ENCODE measurements at regions not wholly inside any gene's neighbourhood (a gene's known extent, or its start where the extent isn't known, plus 50 kb on each side); places are given as distances from the start of the nearest gene placed in this dataset.

DNA sequence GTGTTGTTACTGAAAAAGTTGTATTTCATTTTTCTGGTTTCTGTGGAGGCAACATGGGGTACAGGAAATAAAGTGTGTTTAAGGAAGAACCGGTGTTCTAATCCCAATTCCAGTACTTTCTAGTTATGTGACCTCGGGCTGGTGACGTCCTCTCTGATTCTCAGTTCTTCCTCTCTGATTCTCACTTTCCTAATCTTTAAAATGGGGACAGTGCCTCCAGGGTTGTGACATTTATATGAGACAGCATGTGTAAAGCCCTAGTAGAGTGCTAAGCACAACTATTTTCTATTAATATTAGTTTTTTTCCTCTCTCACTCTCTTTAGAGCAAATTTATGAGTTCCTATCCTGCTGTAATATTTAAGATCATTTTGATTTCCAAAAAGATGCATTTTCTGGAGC lies 50.9 kb upstream of the PTPDC1 start:
- no peak for ATAC-seq
- no peak for TF ChIP-seq ZFP3 (CRISPR knock-in tag; IDR thresholded peaks at IDR 0.05)
- no peak for TF ChIP-seq SNAI2 (CRISPR knock-in tag; IDR thresholded peaks at IDR 0.05)
- no peak for TF ChIP-seq CSDC2 (CRISPR knock-in tag; IDR thresholded peaks at IDR 0.05)
- TF ChIP-seq ZNF565 (CRISPR knock-in tag; conservative IDR thresholded peaks at IDR 0.05; ENCODE audit: low read depth), result no peak
- no peak for TF ChIP-seq ARNTL (CRISPR knock-in tag; IDR thresholded peaks at IDR 0.05; ENCODE audit: borderline replicate concordance, low read depth)
- TF ChIP-seq, protein P1, sequence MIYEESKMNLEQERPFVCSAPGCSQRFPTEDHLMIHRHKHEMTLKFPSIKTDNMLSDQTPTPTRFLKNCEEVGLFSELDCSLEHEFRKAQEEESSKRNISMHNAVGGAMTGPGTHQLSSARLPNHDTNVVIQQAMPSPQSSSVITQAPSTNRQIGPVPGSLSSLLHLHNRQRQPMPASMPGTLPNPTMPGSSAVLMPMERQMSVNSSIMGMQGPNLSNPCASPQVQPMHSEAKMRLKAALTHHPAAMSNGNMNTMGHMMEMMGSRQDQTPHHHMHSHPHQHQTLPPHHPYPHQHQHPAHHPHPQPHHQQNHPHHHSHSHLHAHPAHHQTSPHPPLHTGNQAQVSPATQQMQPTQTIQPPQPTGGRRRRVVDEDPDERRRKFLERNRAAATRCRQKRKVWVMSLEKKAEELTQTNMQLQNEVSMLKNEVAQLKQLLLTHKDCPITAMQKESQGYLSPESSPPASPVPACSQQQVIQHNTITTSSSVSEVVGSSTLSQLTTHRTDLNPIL (CRISPR knock-in tag; IDR thresholded peaks at IDR 0.05; ENCODE audit: low read depth), result no peak
- no peak for TF ChIP-seq ZNF8 (CRISPR knock-in tag; IDR thresholded peaks at IDR 0.05)
- TF ChIP-seq TOX (CRISPR knock-in tag; IDR thresholded peaks at IDR 0.05; ENCODE audit: borderline replicate concordance), result no peak
- no peak for TF ChIP-seq ZC3H10 (CRISPR knock-in tag; IDR thresholded peaks at IDR 0.05)
- no peak for TF ChIP-seq ZFP30 (CRISPR knock-in tag; IDR thresholded peaks at IDR 0.05)
- TF ChIP-seq, protein P2, sequence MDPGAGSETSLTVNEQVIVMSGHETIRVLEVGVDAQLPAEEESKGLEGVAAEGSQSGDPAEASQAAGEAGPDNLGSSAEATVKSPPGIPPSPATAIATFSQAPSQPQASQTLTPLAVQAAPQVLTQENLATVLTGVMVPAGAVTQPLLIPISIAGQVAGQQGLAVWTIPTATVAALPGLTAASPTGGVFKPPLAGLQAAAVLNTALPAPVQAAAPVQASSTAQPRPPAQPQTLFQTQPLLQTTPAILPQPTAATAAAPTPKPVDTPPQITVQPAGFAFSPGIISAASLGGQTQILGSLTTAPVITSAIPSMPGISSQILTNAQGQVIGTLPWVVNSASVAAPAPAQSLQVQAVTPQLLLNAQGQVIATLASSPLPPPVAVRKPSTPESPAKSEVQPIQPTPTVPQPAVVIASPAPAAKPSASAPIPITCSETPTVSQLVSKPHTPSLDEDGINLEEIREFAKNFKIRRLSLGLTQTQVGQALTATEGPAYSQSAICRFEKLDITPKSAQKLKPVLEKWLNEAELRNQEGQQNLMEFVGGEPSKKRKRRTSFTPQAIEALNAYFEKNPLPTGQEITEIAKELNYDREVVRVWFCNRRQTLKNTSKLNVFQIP (CRISPR knock-in tag; IDR thresholded peaks at IDR 0.05; ENCODE audit: borderline replicate concordance, low read depth), result no peak
- TF ChIP-seq, protein P3, sequence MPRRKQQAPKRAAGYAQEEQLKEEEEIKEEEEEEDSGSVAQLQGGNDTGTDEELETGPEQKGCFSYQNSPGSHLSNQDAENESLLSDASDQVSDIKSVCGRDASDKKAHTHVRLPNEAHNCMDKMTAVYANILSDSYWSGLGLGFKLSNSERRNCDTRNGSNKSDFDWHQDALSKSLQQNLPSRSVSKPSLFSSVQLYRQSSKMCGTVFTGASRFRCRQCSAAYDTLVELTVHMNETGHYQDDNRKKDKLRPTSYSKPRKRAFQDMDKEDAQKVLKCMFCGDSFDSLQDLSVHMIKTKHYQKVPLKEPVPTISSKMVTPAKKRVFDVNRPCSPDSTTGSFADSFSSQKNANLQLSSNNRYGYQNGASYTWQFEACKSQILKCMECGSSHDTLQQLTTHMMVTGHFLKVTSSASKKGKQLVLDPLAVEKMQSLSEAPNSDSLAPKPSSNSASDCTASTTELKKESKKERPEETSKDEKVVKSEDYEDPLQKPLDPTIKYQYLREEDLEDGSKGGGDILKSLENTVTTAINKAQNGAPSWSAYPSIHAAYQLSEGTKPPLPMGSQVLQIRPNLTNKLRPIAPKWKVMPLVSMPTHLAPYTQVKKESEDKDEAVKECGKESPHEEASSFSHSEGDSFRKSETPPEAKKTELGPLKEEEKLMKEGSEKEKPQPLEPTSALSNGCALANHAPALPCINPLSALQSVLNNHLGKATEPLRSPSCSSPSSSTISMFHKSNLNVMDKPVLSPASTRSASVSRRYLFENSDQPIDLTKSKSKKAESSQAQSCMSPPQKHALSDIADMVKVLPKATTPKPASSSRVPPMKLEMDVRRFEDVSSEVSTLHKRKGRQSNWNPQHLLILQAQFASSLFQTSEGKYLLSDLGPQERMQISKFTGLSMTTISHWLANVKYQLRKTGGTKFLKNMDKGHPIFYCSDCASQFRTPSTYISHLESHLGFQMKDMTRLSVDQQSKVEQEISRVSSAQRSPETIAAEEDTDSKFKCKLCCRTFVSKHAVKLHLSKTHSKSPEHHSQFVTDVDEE (CRISPR knock-in tag; IDR thresholded peaks at IDR 0.05), result no peak
- no peak for TF ChIP-seq CSRNP3 (CRISPR knock-in tag; IDR thresholded peaks at IDR 0.05)
- TF ChIP-seq, protein P4, sequence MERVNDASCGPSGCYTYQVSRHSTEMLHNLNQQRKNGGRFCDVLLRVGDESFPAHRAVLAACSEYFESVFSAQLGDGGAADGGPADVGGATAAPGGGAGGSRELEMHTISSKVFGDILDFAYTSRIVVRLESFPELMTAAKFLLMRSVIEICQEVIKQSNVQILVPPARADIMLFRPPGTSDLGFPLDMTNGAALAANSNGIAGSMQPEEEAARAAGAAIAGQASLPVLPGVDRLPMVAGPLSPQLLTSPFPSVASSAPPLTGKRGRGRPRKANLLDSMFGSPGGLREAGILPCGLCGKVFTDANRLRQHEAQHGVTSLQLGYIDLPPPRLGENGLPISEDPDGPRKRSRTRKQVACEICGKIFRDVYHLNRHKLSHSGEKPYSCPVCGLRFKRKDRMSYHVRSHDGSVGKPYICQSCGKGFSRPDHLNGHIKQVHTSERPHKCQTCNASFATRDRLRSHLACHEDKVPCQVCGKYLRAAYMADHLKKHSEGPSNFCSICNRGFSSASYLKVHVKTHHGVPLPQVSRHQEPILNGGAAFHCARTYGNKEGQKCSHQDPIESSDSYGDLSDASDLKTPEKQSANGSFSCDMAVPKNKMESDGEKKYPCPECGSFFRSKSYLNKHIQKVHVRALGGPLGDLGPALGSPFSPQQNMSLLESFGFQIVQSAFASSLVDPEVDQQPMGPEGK (CRISPR knock-in tag; IDR thresholded peaks at IDR 0.05; ENCODE audit: borderline replicate concordance), result no peak
- no peak for TF ChIP-seq TCF4 (CRISPR knock-in tag; IDR thresholded peaks at IDR 0.05; ENCODE audit: borderline replicate concordance)
- no peak for TF ChIP-seq RARB (CRISPR knock-in tag; IDR thresholded peaks at IDR 0.05)
- TF ChIP-seq ISL1 (CRISPR knock-in tag; IDR thresholded peaks at IDR 0.05), result no peak
- TF ChIP-seq ZNF70 (CRISPR knock-in tag; IDR thresholded peaks at IDR 0.05), result no peak
- no peak for TF ChIP-seq GLIS3 (CRISPR knock-in tag; IDR thresholded peaks at IDR 0.05)
- no peak for TF ChIP-seq PPARA (CRISPR knock-in tag; IDR thresholded peaks at IDR 0.05; ENCODE audit: borderline replicate concordance)

- TF ChIP-seq, protein P1 (CRISPR knock-in tag; IDR thresholded peaks at IDR 0.05; ENCODE audit: low read depth), result no peak
- TF ChIP-seq ZC3H10 (CRISPR knock-in tag; IDR thresholded peaks at IDR 0.05) (no peak), SNAI2 (CRISPR knock-in tag; IDR thresholded peaks at IDR 0.05) (no peak), TCF4 (CRISPR knock-in tag; IDR thresholded peaks at IDR 0.05; ENCODE audit: borderline replicate concordance) (no peak), OSR1 (CRISPR knock-in tag; IDR thresholded peaks at IDR 0.05) (no peak), BACH2 (CRISPR knock-in tag; IDR thresholded peaks at IDR 0.05; ENCODE audit: borderline replicate concordance) (no peak), ARNTL (CRISPR knock-in tag; IDR thresholded peaks at IDR 0.05; ENCODE audit: borderline replicate concordance, low read depth) (no peak), CSRNP3 (CRISPR knock-in tag; IDR thresholded peaks at IDR 0.05) (no peak), ISL1 (CRISPR knock-in tag; IDR thresholded peaks at IDR 0.05) (no peak)
- TF ChIP-seq, protein P3 (CRISPR knock-in tag; IDR thresholded peaks at IDR 0.05), result no peak
- TF ChIP-seq, protein P2 (CRISPR knock-in tag; IDR thresholded peaks at IDR 0.05; ENCODE audit: borderline replicate concordance, low read depth), result no peak
- ATAC-seq, result no peak
Measured at GRCh38 chr9:94031946-94032345, 52.3 kb upstream of the PTPDC1 start.
